ENCODE measurements at regions not wholly inside any gene's neighbourhood (a gene's known extent, or its start where the extent isn't known, plus 50 kb on each side); places are given as distances from the start of the nearest gene placed in this dataset.

GRCh38 chr21:30044447-30045064 lies 104.8 kb upstream of the GRIK1 start:
- Histone ChIP-seq H4K20me1 (replicated peaks; ENCODE audit: control insufficient read depth, insufficient read depth, low read length) (no peaks in the 10 kb centered on the region), H3K9me3 (replicated peaks; ENCODE audit: control insufficient read depth, insufficient read depth, low read depth, low read length) (no peaks in the 10 kb centered on the region), H3K4me1 (replicated peaks in 1 of 2; ENCODE audit: control insufficient read depth in 2 of 2, insufficient read depth in 2 of 2, low read length in 2 of 2) (no peaks in the 10 kb centered on the region), H3K27ac (ENCODE audit: extremely low read depth, low read depth, low read length) (no peak overlapping the region), H2AFZ (ENCODE audit: low read depth, low read length) (no peak overlapping the region), H3K9me1 (ENCODE audit: control insufficient read depth, insufficient read depth, low read length) (no peaks in the 10 kb centered on the region), H3K9ac (ENCODE audit: insufficient read depth in 1 of 2, low read depth in 2 of 2, low read length in 2 of 2) (no peak overlapping the region), H3K4me2 (ENCODE audit: insufficient read depth, low read length) (no peak overlapping the region), H3K36me3 (ENCODE audit: control insufficient read depth, insufficient read depth, low read length) (no peaks in the 10 kb centered on the region), H3K27me3 (ENCODE audit: control insufficient read depth in 2 of 2, insufficient read depth in 2 of 2, low read length in 2 of 2) (no peaks in the 10 kb centered on the region), H3K79me2 (ENCODE audit: control insufficient read depth, insufficient read depth, low read length) (no peaks in the 10 kb centered on the region), H3K4me3 (no peak overlapping the region)
- CTCF ChIA-PET (ENCODE audit: low intra/inter-chr PET ratio) = no interaction called here
- 3% methylated on average over 3 of the region's 3 CpGs for WGBS (ENCODE audit: insufficient coverage, low coverage, missing lambda C conversion rate)
- no peak for ATAC-seq
- no TSS peak for BruUV-seq (replicated peaks)
- peak; percentile 13 to 44 (median 20) for DNase-seq (ENCODE audit: extremely low read depth in 1 of 4, low spot score in 3 of 4)
- FAIRE-seq = peak; percentile 46
- in situ Hi-C loops (cut with MboI) (no loop called here), intact Hi-C loops (cut with micrococcal nuclease) (loop anchor here (10.0 kb wide), 1 partner anchor 150 kb away; no protein-coding TSS in a partner anchor)
- POLR2A ChIA-PET = no interaction called here
- TF ChIP-seq, protein P1, sequence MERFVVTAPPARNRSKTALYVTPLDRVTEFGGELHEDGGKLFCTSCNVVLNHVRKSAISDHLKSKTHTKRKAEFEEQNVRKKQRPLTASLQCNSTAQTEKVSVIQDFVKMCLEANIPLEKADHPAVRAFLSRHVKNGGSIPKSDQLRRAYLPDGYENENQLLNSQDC (CRISPR knock-in tag; IDR thresholded peaks at IDR 0.05) = no peak
- TF ChIP-seq HES1 (IDR thresholded peaks at IDR 0.05; ENCODE audit: low read depth) (no peak), RAD21 (CRISPR knock-in tag; conservative IDR thresholded peaks at IDR 0.05 in 1 of 2, IDR thresholded peaks at IDR 0.05 in 1 of 2) (peak; percentile 59 to 74), SMC3 (conservative IDR thresholded peaks at IDR 0.05; ENCODE audit: insufficient read depth, low read depth, low read length) (peak; percentile 61), PURB (CRISPR knock-in tag; IDR thresholded peaks at IDR 0.05; ENCODE audit: low read depth) (no peak)
- TF ChIP-seq, protein P2, sequence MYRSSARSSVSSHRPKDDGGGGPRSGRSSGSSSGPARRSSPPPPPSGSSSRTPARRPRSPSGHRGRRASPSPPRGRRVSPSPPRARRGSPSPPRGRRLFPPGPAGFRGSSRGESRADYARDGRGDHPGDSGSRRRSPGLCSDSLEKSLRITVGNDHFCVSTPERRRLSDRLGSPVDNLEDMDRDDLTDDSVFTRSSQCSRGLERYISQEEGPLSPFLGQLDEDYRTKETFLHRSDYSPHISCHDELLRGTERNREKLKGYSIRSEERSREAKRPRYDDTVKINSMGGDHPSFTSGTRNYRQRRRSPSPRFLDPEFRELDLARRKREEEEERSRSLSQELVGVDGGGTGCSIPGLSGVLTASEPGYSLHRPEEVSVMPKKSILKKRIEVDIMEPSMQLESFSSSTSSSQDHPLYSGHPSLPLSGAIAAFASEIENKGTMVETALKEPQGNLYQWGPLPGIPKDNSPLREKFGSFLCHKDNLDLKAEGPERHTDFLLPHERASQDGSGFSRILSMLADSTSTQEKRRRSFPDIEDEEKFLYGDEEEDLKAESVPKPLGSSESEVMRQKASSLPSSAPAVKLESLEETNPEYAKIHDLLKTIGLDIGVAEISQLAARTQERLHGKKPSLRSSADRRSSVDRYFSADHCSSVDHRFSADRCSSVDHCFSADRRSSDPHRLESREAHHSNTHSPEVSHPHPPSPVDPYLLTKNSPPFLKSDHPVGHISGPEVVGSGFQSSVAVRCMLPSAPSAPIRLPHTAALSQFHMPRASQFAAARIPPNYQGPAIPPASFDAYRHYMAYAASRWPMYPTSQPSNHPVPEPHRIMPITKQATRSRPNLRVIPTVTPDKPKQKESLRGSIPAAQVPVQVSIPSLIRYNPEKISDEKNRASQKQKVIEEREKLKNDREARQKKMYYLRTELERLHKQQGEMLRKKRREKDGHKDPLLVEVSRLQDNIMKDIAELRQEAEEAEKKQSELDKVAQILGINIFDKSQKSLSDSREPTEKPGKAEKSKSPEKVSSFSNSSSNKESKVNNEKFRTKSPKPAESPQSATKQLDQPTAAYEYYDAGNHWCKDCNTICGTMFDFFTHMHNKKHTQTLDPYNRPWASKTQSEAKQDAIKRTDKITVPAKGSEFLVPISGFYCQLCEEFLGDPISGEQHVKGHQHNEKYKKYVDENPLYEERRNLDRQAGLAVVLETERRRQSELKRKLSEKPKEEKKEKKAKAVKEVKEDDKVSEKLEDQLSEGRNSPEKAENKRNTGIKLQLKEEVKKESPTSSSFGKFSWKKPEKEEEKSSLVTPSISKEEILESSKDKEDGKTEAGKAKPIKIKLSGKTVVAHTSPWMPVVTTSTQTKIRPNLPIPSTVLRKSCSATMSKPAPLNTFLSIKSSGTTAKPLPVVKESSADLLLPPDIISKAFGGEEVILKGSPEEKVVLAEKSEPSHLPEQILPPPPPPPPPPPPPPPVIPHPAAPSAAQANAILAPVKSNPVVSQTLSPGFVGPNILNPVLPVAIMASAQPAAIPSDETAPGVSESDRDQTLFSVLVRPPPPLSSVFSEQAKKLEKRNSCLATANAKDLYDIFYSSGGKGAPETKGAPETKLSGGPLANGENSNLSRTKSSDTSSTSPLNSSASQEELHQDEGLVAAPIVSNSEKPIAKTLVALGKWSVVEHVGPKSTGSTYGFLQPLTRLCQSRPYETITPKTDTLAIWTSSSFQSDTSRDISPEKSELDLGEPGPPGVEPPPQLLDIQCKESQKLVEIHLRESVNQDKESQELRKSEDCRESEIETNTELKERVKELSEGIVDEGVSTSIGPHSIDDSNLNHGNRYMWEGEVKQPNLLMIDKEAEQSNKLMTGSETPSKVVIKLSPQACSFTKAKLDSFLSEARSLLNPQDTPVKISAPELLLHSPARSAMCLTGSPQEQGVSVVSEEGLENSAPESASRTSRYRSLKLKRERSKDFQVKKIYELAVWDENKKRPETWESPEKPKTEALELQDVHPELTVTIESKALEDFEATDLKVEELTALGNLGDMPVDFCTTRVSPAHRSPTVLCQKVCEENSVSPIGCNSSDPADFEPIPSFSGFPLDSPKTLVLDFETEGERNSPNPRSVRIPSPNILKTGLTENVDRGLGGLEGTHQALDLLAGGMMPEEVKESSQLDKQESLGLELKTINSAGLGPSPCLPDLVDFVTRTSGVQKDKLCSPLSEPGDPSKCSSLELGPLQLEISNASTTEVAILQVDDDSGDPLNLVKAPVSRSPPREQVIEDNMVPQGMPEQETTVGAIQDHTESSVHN (IDR thresholded peaks at IDR 0.05; ENCODE audit: borderline replicate concordance in 1 of 2, low read depth in 1 of 2) = no peak

All from K562 (cell line).